ENCODE measurements at regions not wholly inside any gene's neighbourhood (a gene's known extent, or its start where the extent isn't known, plus 50 kb on each side); places are given as distances from the start of the nearest gene placed in this dataset.

DNA sequence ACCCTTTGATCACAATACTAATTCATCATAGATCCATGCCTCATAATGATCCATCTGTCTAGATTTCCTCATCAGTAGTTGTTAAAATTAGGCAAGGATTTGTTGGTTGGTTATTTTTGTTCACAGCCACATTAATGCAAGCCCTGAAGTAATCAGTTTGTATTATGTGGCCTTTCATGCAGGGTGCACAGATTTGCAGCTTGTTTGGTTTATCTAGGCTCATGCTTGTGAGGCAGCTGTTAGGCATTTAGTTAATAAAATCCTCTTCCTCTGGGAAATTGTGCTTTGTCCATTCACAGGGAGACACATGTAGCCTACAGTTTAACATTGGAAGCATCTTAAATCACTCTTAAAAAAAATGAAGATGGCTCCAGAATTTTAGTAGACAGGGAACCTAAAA lies 162.8 kb upstream of the ZNF385D start:
- Histone ChIP-seq H3K9me3 (ENCODE audit: insufficient read depth, low read length) (no peaks in the 10 kb centered on the region), H3K36me3 (ENCODE audit: low read length) (no peaks in the 10 kb centered on the region), H3K27me3 (ENCODE audit: low read length) (no peaks in the 10 kb centered on the region), H3K79me2 (ENCODE audit: insufficient read depth, low read length) (no peaks in the 10 kb centered on the region), H4K20me1 (ENCODE audit: low read depth, low read length) (no peaks in the 10 kb centered on the region), H3K4me3 (ENCODE audit: insufficient read depth, low read length, poor library complexity, severe bottlenecking) (no peak overlapping the region), H3F3A (ENCODE audit: insufficient read depth) (no peaks in the 10 kb centered on the region), H3K9ac (ENCODE audit: low read length) (no peak overlapping the region), H3K27ac (ENCODE audit: low read depth, low read length) (no peak overlapping the region), H2AFZ (ENCODE audit: low read depth, low read length, severe bottlenecking) (no peak overlapping the region), H3K9me2 (replicated peaks; ENCODE audit: insufficient read depth, low read length) (no peaks in the 10 kb centered on the region), H3K4me2 (ENCODE audit: low read depth, low read length, poor library complexity, severe bottlenecking) (no peak overlapping the region)
- TF ChIP-seq, protein P1, sequence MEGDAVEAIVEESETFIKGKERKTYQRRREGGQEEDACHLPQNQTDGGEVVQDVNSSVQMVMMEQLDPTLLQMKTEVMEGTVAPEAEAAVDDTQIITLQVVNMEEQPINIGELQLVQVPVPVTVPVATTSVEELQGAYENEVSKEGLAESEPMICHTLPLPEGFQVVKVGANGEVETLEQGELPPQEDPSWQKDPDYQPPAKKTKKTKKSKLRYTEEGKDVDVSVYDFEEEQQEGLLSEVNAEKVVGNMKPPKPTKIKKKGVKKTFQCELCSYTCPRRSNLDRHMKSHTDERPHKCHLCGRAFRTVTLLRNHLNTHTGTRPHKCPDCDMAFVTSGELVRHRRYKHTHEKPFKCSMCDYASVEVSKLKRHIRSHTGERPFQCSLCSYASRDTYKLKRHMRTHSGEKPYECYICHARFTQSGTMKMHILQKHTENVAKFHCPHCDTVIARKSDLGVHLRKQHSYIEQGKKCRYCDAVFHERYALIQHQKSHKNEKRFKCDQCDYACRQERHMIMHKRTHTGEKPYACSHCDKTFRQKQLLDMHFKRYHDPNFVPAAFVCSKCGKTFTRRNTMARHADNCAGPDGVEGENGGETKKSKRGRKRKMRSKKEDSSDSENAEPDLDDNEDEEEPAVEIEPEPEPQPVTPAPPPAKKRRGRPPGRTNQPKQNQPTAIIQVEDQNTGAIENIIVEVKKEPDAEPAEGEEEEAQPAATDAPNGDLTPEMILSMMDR (IDR thresholded peaks at IDR 0.05; ENCODE audit: insufficient read depth, low read length, poor library complexity, severe bottlenecking), result no peak
- no peak for TF ChIP-seq EZH2phosphoT487 (conservative IDR thresholded peaks at IDR 0.05; ENCODE audit: low read length)

- Histone ChIP-seq H3K9me2 (replicated peaks; ENCODE audit: insufficient read depth, low read length) (no peaks in the 10 kb centered on the region), H3K9me3 (ENCODE audit: insufficient read depth, low read length) (no peaks in the 10 kb centered on the region), H3K4me3 (ENCODE audit: insufficient read depth, low read length, poor library complexity, severe bottlenecking) (no peak overlapping the region), H3F3A (ENCODE audit: insufficient read depth) (no peaks in the 10 kb centered on the region), H4K20me1 (ENCODE audit: low read depth, low read length) (no peaks in the 10 kb centered on the region), H3K27ac (ENCODE audit: low read depth, low read length) (no peak overlapping the region), H3K9ac (ENCODE audit: low read length) (no peak overlapping the region), H3K27me3 (ENCODE audit: low read length) (no peaks in the 10 kb centered on the region), H3K36me3 (ENCODE audit: low read length) (no peaks in the 10 kb centered on the region), H2AFZ (ENCODE audit: low read depth, low read length, severe bottlenecking) (no peak overlapping the region), H3K4me2 (ENCODE audit: low read depth, low read length, poor library complexity, severe bottlenecking) (no peak overlapping the region), H3K79me2 (ENCODE audit: insufficient read depth, low read length) (no peaks in the 10 kb centered on the region)
- TF ChIP-seq, protein P1 (IDR thresholded peaks at IDR 0.05; ENCODE audit: insufficient read depth, low read length, poor library complexity, severe bottlenecking), result no peak
- no peak for TF ChIP-seq EZH2phosphoT487 (conservative IDR thresholded peaks at IDR 0.05; ENCODE audit: low read length)
Measured at GRCh38 chr3:21914451-21914850, 163.4 kb upstream of the ZNF385D start.

DNA sequence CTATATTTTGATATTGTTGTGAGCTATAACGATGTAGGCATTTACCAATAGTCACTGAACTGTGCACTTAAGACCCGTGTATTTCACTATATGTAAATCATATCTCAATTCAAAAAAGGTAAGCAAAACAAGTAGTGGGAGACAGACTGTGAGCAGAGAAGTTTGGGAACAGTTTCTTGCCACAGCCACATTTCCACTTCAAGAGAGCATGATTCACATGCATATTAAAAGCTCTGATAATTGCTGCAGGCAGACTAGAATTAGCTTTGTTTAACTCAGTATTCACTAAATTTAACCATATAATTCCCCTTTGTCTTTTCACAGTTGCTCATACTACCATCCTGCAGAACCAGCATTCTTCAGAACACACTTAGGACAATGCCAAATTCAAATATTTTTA lies 168.4 kb upstream of the ZNF385D start:
- no peaks in the 10 kb centered on the region for H3K79me2 ChIP-seq (ENCODE audit: insufficient read depth, low read length)
- no peaks in the 10 kb centered on the region for H3K27me3 ChIP-seq (ENCODE audit: low read length)
- H3K9me3 ChIP-seq (ENCODE audit: insufficient read depth, low read length), result no peaks in the 10 kb centered on the region
- H3K9ac ChIP-seq (ENCODE audit: low read length), result no peak overlapping the region
- no peak overlapping the region for H2AFZ ChIP-seq (ENCODE audit: low read depth, low read length, severe bottlenecking)
- no peaks in the 10 kb centered on the region for H4K20me1 ChIP-seq (ENCODE audit: low read depth, low read length)
- TF ChIP-seq, protein P1 (IDR thresholded peaks at IDR 0.05; ENCODE audit: insufficient read depth, low read length, poor library complexity, severe bottlenecking), result no peak
- TF ChIP-seq EZH2phosphoT487 (conservative IDR thresholded peaks at IDR 0.05; ENCODE audit: low read length), result no peak
- no peaks in the 10 kb centered on the region for H3F3A ChIP-seq (ENCODE audit: insufficient read depth)
- no peaks in the 10 kb centered on the region for H3K36me3 ChIP-seq (ENCODE audit: low read length)
- H3K9me2 ChIP-seq (replicated peaks; ENCODE audit: insufficient read depth, low read length), result no peaks in the 10 kb centered on the region
- no peak overlapping the region for H3K4me2 ChIP-seq (ENCODE audit: low read depth, low read length, poor library complexity, severe bottlenecking)
- no peak overlapping the region for H3K4me3 ChIP-seq (ENCODE audit: insufficient read depth, low read length, poor library complexity, severe bottlenecking)
- no peak overlapping the region for H3K27ac ChIP-seq (ENCODE audit: low read depth, low read length)
